ENCODE measurements at regions not wholly inside any gene's neighbourhood (a gene's known extent, or its start where the extent isn't known, plus 50 kb on each side); places are given as distances from the start of the nearest gene placed in this dataset.

DNA sequence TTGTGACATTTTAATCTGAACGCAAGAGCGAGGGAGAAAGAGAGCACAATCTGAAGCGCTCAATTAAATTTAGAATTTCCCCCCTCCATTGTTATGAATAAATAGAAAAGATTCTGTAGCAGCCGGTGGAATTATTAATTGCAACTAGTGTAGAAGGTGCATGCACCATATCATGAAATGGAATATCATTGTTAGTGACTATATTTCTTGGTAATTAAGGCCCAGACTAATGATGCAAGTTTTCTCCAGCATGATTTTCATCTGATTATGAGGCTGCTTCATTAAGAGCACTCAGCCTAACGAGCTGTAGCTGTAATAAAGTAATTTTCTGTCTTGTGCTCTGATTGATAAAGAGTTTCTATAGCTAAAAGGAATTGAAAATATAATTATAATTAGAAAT, 432.2 kb upstream of the SPRED2 start:
- H3K9me3 ChIP-seq: no peaks in the 10 kb centered on the region
- no peak overlapping the region for H3K27ac ChIP-seq (ENCODE audit: low read depth in 2 of 2, low read length in 1 of 2)
- H3K4me2 ChIP-seq: no peak overlapping the region
- no peaks in the 10 kb centered on the region for H3K36me3 ChIP-seq (replicated peaks in 1 of 2; ENCODE audit: control insufficient read depth in 1 of 2, insufficient read depth in 2 of 2, low read length in 1 of 2)
- no peak overlapping the region for H2AFZ ChIP-seq (ENCODE audit: low read depth)
- H3K79me2 ChIP-seq (ENCODE audit: insufficient read depth): no peaks in the 10 kb centered on the region
- H3K9me2 ChIP-seq: no peaks in the 10 kb centered on the region
- H3K4me3 ChIP-seq (ENCODE audit: low read depth in 2 of 2, low read length in 1 of 2): no peak overlapping the region
- WGBS (ENCODE audit: low lambda C conversion rate): 65% methylated on average over 5 of the region's 5 CpGs
- no peaks in the 10 kb centered on the region for H3K27me3 ChIP-seq (ENCODE audit: insufficient read depth)
- H3F3A ChIP-seq (replicated peaks; ENCODE audit: insufficient read depth): no peaks in the 10 kb centered on the region
- peaks cover 0 to 4% of the 10 kb centered on the region in 2 experiments; a peak in 2 of 4 replicates for H3K4me1 ChIP-seq (ENCODE audit: control insufficient read depth in 1 of 2, insufficient read depth in 2 of 2, low read depth in 1 of 2, low read length in 1 of 2)
- no peak overlapping the region for H3K9ac ChIP-seq
- no peak for DNase-seq
- H4K20me1 ChIP-seq (ENCODE audit: insufficient read depth): no peaks in the 10 kb centered on the region
- ChIA-PET CTCF (interaction anchor here (0.7 to 1.1 kb wide), 2 partner anchors 10 to 143 kb away, joined by 3 read pairs; no protein-coding TSS in a partner anchor), POLR2A (no interaction called here)
- TF ChIP-seq RFX5 (IDR thresholded peaks at IDR 0.05; ENCODE audit: low read length) (no peak), RXRA (IDR thresholded peaks at IDR 0.05; ENCODE audit: borderline replicate concordance, low read depth) (no peak), GATA2 (CRISPR knock-in tag; IDR thresholded peaks at IDR 0.05) (no peak), FOXJ3 (CRISPR knock-in tag; IDR thresholded peaks at IDR 0.05) (no peak), POLR2AphosphoS5 (IDR thresholded peaks at IDR 0.05; ENCODE audit: low read depth, low read length) (no peak), GABPA (IDR thresholded peaks at IDR 0.05; ENCODE audit: low read depth) (no peak), MEF2A (IDR thresholded peaks at IDR 0.05; ENCODE audit: borderline replicate concordance, low read depth) (no peak)
- TF ChIP-seq, protein P1, sequence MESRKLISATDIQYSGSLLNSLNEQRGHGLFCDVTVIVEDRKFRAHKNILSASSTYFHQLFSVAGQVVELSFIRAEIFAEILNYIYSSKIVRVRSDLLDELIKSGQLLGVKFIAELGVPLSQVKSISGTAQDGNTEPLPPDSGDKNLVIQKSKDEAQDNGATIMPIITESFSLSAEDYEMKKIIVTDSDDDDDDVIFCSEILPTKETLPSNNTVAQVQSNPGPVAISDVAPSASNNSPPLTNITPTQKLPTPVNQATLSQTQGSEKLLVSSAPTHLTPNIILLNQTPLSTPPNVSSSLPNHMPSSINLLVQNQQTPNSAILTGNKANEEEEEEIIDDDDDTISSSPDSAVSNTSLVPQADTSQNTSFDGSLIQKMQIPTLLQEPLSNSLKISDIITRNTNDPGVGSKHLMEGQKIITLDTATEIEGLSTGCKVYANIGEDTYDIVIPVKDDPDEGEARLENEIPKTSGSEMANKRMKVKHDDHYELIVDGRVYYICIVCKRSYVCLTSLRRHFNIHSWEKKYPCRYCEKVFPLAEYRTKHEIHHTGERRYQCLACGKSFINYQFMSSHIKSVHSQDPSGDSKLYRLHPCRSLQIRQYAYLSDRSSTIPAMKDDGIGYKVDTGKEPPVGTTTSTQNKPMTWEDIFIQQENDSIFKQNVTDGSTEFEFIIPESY (IDR thresholded peaks at IDR 0.05; ENCODE audit: borderline replicate concordance, low read depth): no peak
- TF ChIP-seq, protein P2, sequence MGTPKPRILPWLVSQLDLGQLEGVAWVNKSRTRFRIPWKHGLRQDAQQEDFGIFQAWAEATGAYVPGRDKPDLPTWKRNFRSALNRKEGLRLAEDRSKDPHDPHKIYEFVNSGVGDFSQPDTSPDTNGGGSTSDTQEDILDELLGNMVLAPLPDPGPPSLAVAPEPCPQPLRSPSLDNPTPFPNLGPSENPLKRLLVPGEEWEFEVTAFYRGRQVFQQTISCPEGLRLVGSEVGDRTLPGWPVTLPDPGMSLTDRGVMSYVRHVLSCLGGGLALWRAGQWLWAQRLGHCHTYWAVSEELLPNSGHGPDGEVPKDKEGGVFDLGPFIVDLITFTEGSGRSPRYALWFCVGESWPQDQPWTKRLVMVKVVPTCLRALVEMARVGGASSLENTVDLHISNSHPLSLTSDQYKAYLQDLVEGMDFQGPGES (IDR thresholded peaks at IDR 0.05; ENCODE audit: low read depth, low read length): no peak

DNA sequence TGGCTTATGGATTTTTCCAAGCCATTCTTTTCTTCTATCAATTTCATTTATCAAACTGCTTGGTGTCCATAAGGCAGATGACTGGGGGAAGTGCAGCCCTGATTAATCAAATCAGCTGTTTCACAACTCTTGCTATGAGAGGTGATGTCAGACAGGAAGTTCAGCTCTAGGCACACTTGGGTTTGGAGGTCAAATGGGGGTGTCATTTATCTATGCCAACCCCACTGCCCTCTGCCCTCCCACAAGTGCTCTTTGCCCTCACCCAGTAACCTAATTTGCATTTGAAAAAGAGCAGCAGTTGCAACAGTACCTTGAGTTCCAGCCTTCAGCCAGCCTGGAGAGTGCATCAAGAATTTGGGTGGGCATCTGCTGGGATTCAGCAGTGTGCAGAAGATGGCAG, 431.3 kb upstream of the SPRED2 start:
- DNase-seq: no peak
- H3K27me3 ChIP-seq (ENCODE audit: insufficient read depth): no peaks in the 10 kb centered on the region
- H3K9me3 ChIP-seq: no peaks in the 10 kb centered on the region
- H3K4me3 ChIP-seq (ENCODE audit: low read depth in 2 of 2, low read length in 1 of 2): no peak overlapping the region
- no peaks in the 10 kb centered on the region for H3K36me3 ChIP-seq (replicated peaks in 1 of 2; ENCODE audit: control insufficient read depth in 1 of 2, insufficient read depth in 2 of 2, low read length in 1 of 2)
- no peak overlapping the region for H3K9ac ChIP-seq
- peaks cover 0 to 4% of the 10 kb centered on the region in 2 experiments; a peak in 2 of 4 replicates for H3K4me1 ChIP-seq (ENCODE audit: control insufficient read depth in 1 of 2, insufficient read depth in 2 of 2, low read depth in 1 of 2, low read length in 1 of 2)
- CTCF ChIA-PET: interaction anchor here (1.1 kb wide), 1 partner anchor 9 kb away, joined by 3 read pairs; no protein-coding TSS in a partner anchor
- H3K79me2 ChIP-seq (ENCODE audit: insufficient read depth): no peaks in the 10 kb centered on the region
- H3K9me2 ChIP-seq: no peaks in the 10 kb centered on the region
- H3F3A ChIP-seq (replicated peaks; ENCODE audit: insufficient read depth): no peaks in the 10 kb centered on the region
- H4K20me1 ChIP-seq (ENCODE audit: insufficient read depth): no peaks in the 10 kb centered on the region
- H3K4me2 ChIP-seq: no peak overlapping the region
- H2AFZ ChIP-seq (ENCODE audit: low read depth): no peak overlapping the region
- H3K27ac ChIP-seq (ENCODE audit: low read depth in 2 of 2, low read length in 1 of 2): no peak overlapping the region
- POLR2A ChIA-PET: no interaction called here
- no peak for TF ChIP-seq FOXJ3 (CRISPR knock-in tag; IDR thresholded peaks at IDR 0.05)
- TF ChIP-seq MEF2A (IDR thresholded peaks at IDR 0.05; ENCODE audit: borderline replicate concordance, low read depth): no peak
- TF ChIP-seq RCOR1 (IDR thresholded peaks at IDR 0.05; ENCODE audit: low read length): no peak
- no peak for TF ChIP-seq EP300 (IDR thresholded peaks at IDR 0.05; ENCODE audit: borderline replicate concordance in 1 of 2, low read depth in 1 of 2, low read length in 1 of 2)
- TF ChIP-seq JUND (IDR thresholded peaks at IDR 0.05): no peak
- TF ChIP-seq, protein P3, sequence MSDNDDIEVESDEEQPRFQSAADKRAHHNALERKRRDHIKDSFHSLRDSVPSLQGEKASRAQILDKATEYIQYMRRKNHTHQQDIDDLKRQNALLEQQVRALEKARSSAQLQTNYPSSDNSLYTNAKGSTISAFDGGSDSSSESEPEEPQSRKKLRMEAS (IDR thresholded peaks at IDR 0.05; ENCODE audit: low read depth): no peak
- no peak for TF ChIP-seq POLR2AphosphoS5 (IDR thresholded peaks at IDR 0.05; ENCODE audit: low read depth, low read length)
- TF ChIP-seq, protein P2 (IDR thresholded peaks at IDR 0.05; ENCODE audit: low read depth, low read length): no peak
